Esophagus (tissue), 2 donors: ENCODE measurements at regions not wholly inside any gene's neighbourhood (a gene's known extent, or its start where the extent isn't known, plus 50 kb on each side); places are given as distances from the start of the nearest gene placed in this dataset.

ENCODE experiments used
- H3K27ac ChIP-seq, 2 donors: one replicate each; pipeline ENCODE4 v1.5.1; 2013; ENCODE audit warnings: low read depth in 2 of 2, mild to moderate bottlenecking in 2 of 2, inconsistent platforms in 1 of 2, low read length in 1 of 2, moderate library complexity in 1 of 2
- H3K27me3 ChIP-seq, 2 donors: one replicate each; pipeline ENCODE4 v1.6.1; 2013; ENCODE audit warnings: low read length in 2 of 2, control low read depth in 1 of 2, mild to moderate bottlenecking in 1 of 2; ENCODE audit not compliant: insufficient read depth in 2 of 2, control insufficient read depth in 1 of 2
- H3K36me3 ChIP-seq, 2 donors: one replicate each; pipeline ENCODE4 v1.6.1; 2013; ENCODE audit warnings: low read length in 1 of 2; ENCODE audit not compliant: control insufficient read depth in 2 of 2, insufficient read depth in 2 of 2
- H3K4me1 ChIP-seq, 2 donors: one replicate each; pipeline ENCODE4 v1.6.1; 2013; ENCODE audit warnings: low read length in 1 of 2; ENCODE audit not compliant: control insufficient read depth in 2 of 2, insufficient read depth in 2 of 2
- H3K4me3 ChIP-seq, 2 donors: one replicate each; pipeline ENCODE4 v1.5.1; 2013; ENCODE audit warnings: low read length in 2 of 2, mild to moderate bottlenecking in 2 of 2, low read depth in 1 of 2, moderate library complexity in 1 of 2
- H3K9me3 ChIP-seq, 2 donors: one replicate each; pipeline ENCODE4 v1.6.1; 2013; ENCODE audit warnings: mild to moderate bottlenecking in 2 of 2, low read depth in 1 of 2, low read length in 1 of 2, moderate library complexity in 1 of 2; ENCODE audit not compliant: control insufficient read depth in 2 of 2, insufficient read depth in 1 of 2
- WGBS, 2 donors: extraction: QIAGEN DNeasy Blood & Tissue Kit; methylation state at CpG; one replicate each; pipeline ENCODE4 v1.1.7; 2013; 5-methylcytosine and 5-hydroxymethylcytosine counted together
- donor health status: healthy with polysubstance abuse.
- donor health status: Bipolar disorder and iron deficiency.

DNA sequence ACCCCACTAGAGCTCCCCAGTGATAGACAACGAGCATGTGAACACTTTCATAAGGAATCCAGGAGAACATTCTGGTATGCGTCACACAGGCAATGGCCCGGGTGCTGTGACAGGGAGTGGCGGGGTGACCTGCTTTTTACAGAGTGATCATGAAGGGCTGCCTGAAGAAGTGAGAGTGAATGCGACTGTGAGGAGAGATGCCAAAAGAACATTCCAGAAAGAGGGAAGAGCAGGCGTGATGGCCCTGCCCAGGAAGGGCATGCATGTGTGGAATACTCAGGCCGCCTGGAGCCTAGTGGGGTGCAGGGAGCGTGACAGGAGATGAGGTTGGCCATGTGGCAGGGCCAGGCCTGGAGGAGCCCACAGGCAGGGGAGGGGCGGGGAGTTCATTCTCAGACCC, 53.8 kb downstream of the FZD10 start:
- Histone ChIP-seq H3K9me3 (peaks cover 0 to 3% of the 10 kb centered on the region in 2 donors), H3K4me3 (no peak overlapping the region), H3K27ac (peak overlapping the region in 1 of 2 donors; percentile 57), H3K36me3 (no peaks in the 10 kb centered on the region), H3K27me3 (no peaks in the 10 kb centered on the region), H3K4me1 (peaks cover 2 to 6% of the 10 kb centered on the region in 2 donors)
- 67 to 75% methylated on average over 9 of the region's 9 CpGs for WGBS, 2 donors

DNA sequence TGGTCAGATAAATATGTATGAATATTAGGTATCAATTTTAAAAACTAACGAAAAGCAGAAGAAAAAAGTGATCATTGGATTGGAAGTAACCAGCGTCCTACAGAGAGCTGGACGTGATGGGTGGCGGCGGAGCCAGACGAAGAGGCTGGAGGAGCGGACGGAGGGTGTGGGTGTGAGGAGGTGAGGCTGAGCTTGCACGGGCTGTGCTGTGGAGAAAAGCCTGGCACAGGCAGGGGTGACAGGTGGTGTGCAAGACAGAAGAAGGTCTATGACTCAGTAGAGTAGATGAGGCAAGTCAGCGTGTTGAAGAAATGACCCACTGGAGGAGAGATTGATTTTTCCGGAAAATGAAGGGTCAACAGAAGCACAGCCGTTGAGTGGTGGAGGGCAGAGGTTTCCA, 56.4 kb downstream of the FZD10 start:
- peaks cover 0 to 5% of the 10 kb centered on the region in 2 donors for H3K9me3 ChIP-seq
- no peak overlapping the region for H3K4me3 ChIP-seq
- H3K36me3 ChIP-seq, result no peaks in the 10 kb centered on the region
- no peaks in the 10 kb centered on the region for H3K27me3 ChIP-seq
- WGBS, 2 donors, result 89 to 93% methylated on average over 12 of the region's 12 CpGs
- H3K27ac ChIP-seq, result no peak overlapping the region
- peaks cover 2 to 6% of the 10 kb centered on the region in 2 donors for H3K4me1 ChIP-seq

DNA sequence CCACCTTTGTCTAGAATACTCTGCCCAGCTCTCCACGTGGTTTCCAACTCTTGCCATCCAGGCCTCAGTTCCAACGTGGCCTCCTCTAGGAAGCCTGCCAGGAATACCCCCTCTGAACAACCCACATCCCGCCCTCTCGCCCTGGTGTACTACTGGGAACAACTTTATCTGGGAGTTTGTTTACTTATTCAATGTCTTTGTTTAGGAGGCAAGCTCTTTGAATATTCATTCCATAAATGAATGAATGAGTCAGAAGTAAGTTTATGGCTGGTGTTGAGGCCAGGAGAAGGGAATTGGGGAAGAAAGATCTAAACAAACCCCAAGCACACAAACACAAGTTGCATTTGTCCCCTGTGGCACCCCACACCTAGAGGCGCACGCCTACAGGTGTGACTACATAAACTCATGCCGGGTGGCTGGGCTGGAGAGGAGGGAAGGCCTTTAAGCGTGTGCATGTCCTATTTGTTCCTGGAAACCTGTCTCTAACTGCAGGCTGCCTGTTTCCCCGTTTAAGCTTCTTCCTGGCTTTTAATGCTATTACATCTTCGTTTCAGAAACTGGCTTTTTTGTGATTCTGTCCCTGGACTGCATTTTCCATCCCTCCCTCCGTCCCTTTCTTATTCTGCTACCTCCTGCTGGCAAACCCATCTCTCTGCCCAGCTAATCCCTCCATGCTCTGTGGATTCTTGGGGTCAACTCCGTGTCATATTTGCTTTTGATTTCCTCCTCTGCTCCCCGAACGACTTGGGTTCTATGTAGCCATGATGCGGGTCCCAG, 57.9 kb downstream of the FZD10 start:
- Histone ChIP-seq H3K27me3 (no peaks in the 10 kb centered on the region), H3K36me3 (no peaks in the 10 kb centered on the region), H3K27ac (no peak overlapping the region), H3K4me1 (peaks cover 2 to 9% of the 10 kb centered on the region in 2 donors), H3K9me3 (peaks cover 0 to 9% of the 10 kb centered on the region in 2 donors), H3K4me3 (no peak overlapping the region)
- WGBS, 2 donors, result 41 to 48% methylated on average over 15 of the region's 15 CpGs

DNA sequence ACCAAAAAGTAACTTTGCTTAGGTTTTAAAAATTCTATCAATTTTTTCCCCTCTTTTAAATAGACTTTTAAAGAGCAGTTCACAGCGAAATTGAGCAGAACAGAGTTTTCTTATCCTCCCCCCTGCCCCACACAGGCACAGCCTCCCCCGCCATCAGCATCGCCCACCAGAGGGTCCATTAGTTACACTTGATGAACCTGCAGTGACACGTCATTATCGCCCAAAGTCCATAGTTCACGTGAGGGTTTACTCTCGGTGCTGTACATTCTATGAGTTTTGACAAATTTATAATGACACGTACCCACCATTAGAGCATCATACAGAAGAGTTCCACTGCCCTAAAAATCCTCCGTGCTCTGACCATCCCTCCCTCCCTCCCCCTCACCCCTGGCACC, 58.4 kb downstream of the FZD10 start:
- Histone ChIP-seq H3K4me1 (peaks cover 0 to 10% of the 10 kb centered on the region in 2 donors), H3K27me3 (no peaks in the 10 kb centered on the region), H3K4me3 (no peak overlapping the region), H3K27ac (no peak overlapping the region), H3K9me3 (peaks cover 0 to 9% of the 10 kb centered on the region in 2 donors), H3K36me3 (no peaks in the 10 kb centered on the region)
- 41 to 61% methylated on average over 9 of the region's 9 CpGs for WGBS, 2 donors

DNA sequence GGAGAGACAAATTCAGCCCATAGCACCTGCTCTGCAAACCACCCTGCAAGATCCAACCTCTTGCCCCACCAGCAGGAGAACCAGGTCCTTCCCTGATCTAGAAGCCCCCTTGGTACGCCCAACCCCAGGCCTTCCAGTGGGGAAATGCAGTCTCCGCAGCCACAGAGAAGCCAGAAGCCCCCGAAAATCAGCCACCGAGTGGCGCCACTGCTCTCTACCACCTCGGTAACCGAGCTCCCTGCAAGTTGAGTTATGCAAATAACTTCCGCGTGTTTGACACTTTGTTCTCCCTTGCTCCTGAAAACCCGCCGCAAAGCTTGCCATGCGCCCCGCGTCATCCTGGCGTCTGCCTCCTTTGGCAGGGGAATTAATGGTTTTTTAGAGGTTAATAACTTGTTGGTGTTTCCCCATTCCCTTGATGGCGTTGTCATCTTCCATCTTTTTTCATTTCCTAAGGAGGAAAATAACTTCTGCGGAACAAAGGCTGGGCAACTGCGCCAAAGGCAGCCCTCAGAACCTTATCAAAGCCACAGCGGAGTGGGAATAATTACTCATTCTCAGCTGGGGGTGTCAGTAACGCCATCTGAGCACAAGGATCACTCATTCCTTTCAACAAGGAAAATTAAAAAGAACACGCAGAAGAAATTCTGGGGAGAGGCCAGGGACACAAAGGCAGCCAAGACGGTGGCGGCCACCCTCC, 60.4 kb downstream of the FZD10 start:
- WGBS, 2 donors, result 60 to 65% methylated on average over 23 of the region's 23 CpGs

DNA sequence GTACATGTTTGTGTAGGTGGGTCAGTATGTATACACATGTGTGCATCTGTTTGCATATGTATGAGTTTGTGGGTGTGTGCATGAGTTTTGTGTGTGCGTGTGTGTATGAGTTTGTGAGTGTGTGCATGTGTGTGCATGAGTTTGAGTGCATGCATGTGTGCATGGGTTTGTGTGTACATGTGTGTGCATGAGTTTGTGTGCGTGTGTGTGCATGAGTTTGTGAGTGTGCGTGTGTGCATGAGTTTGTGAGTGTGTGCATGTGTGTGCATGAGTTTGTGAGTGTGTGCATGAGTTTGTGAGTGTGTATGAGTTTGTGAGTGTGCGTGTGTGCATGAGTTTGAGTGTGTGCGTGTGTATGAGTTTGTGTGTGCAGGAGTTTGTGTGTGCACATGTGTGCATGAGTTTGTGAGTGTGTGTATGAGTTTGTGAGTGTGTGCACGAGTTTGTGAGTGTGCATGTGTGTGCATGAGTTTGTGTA, 61.5 kb downstream of the FZD10 start:
- Histone ChIP-seq H3K9me3 (peaks cover 0 to 6% of the 10 kb centered on the region in 2 donors), H3K27me3 (no peaks in the 10 kb centered on the region), H3K36me3 (no peaks in the 10 kb centered on the region), H3K27ac (no peak overlapping the region), H3K4me1 (peaks cover 0 to 19% of the 10 kb centered on the region in 2 donors), H3K4me3 (no peak overlapping the region)
- WGBS, 2 donors, result 85 to 91% methylated on average over 6 of the region's 6 CpGs

More for the DNA sequence above, 60.4 kb downstream of the FZD10 start:
- Histone ChIP-seq H3K4me3 (no peak overlapping the region), H3K27ac (no peak overlapping the region), H3K36me3 (no peaks in the 10 kb centered on the region), H3K9me3 (peaks cover 0 to 6% of the 10 kb centered on the region in 2 donors), H3K4me1 (peaks cover 0 to 15% of the 10 kb centered on the region in 2 donors), H3K27me3 (no peaks in the 10 kb centered on the region)

DNA sequence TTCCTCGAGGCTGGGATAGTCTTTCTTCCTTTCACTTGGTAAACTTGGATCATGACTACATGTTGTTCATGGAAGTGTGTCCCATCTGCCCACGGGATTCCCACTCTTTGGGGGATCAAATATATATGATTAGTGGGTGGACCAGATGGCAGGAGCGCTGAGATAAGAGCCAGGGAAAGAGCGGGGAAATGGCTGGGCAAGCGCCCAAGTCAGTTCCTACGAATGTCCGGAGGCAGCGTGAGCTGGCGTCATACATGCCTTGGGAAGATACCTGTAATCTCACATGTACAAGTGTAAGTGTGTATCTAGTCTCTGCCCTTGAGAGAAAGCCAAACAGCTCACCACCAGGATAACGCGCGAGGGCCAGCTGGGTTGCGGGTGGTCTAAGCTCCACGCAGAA, 62.3 kb downstream of the FZD10 start:
- no peak overlapping the region for H3K4me3 ChIP-seq
- no peaks in the 10 kb centered on the region for H3K36me3 ChIP-seq
- H3K9me3 ChIP-seq, result peaks cover 0 to 6% of the 10 kb centered on the region in 2 donors
- 60 to 70% methylated on average over 14 of the region's 14 CpGs for WGBS, 2 donors
- H3K4me1 ChIP-seq, result peaks cover 0 to 19% of the 10 kb centered on the region in 2 donors
- no peaks in the 10 kb centered on the region for H3K27me3 ChIP-seq
- H3K27ac ChIP-seq, result no peak overlapping the region

DNA sequence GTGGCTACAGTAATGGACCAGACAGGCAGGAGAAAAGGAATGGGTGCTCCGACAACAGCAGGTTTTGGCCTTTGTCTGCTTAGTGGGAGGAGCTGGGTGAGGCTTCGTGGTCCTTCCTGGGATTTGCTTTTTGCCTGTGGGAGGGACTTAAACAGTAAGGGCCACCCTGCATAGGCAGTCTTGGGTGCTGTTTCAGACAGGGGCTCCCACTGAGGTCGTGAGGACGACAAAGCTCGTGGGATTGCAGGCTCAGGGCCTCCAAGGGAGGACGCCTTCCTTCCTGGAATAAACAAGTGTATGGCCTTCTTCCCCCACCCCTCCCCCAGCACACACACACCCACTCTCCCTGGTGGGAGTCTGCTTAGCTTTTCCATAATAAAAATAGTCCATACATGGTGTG, 63.1 kb downstream of the FZD10 start:
- Histone ChIP-seq H3K4me1 (peaks cover 0 to 19% of the 10 kb centered on the region in 2 donors), H3K27me3 (no peaks in the 10 kb centered on the region), H3K36me3 (no peaks in the 10 kb centered on the region), H3K4me3 (no peak overlapping the region), H3K9me3 (peaks cover 0 to 6% of the 10 kb centered on the region in 2 donors), H3K27ac (no peak overlapping the region)
- WGBS, 2 donors, result 58 to 59% methylated on average over 6 of the region's 6 CpGs

DNA sequence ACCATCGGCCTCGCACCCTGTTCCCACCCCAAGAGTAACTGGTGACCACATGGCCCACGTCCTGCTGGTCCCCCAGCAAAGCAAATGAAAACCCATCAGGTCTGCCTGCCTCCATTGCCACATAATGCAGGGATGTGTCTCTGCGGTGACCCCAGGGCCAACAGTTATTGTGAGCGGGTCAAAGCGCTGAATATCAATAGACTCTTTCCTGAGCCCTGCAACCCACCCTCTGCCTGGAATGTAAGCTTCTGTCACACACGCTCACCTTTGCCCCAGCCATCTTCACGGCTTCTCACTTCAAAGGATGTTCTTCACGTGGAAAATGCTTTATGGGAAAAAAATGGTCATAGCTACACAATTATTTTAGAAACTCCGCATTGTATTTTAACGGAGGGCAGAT, 63.9 kb downstream of the FZD10 start:
- H3K27me3 ChIP-seq, result no peaks in the 10 kb centered on the region
- H3K4me3 ChIP-seq, result no peak overlapping the region
- peaks cover 0 to 6% of the 10 kb centered on the region in 2 donors for H3K9me3 ChIP-seq
- no peak overlapping the region for H3K27ac ChIP-seq
- H3K36me3 ChIP-seq, result no peaks in the 10 kb centered on the region
- H3K4me1 ChIP-seq, result peaks cover 0 to 19% of the 10 kb centered on the region in 2 donors
- 58 to 69% methylated on average over 11 of the region's 11 CpGs for WGBS, 2 donors
